ENCODE measurements at regions not wholly inside any gene's neighbourhood (a gene's known extent, or its start where the extent isn't known, plus 50 kb on each side); places are given as distances from the start of the nearest gene placed in this dataset.

GRCh38 chr6:140977403-140977802 lies 1155.3 kb upstream of the GJE1 start:
- Histone ChIP-seq H3K4me1 (replicated peaks; ENCODE audit: insufficient read depth) (no peaks in the 10 kb centered on the region), H3K79me2 (ENCODE audit: low read depth) (no peaks in the 10 kb centered on the region)
- CTCF ChIA-PET = no interaction called here

DNA sequence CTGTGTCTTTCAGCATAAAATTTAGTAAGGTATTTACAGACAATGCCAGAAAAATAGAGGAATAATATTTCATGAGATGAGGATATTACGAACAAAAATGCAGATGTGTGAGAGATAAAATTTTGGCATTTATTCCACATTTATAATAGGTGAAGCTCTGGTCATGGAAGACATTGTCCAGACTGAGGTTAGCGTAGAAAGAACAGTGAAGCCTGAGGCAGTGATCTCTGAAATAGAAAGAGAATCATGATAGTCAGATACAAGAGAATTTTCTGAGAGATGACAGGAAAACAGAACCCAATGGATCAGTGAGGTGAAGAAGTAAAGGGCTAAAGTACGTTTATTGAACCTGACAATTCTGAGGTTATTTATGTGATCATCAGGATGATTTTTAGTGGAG lies 1155.9 kb upstream of the GJE1 start:
- Histone ChIP-seq H3K4me3 (no peak overlapping the region), H3K9me3 (ENCODE audit: insufficient read depth, low read depth) (no peaks in the 10 kb centered on the region), H3K36me3 (ENCODE audit: low read depth) (no peaks in the 10 kb centered on the region), H2AFZ (no peak overlapping the region), H3K4me1 (replicated peaks; ENCODE audit: insufficient read depth) (no peaks in the 10 kb centered on the region), H3K4me2 (no peak overlapping the region), H3K9me2 (ENCODE audit: insufficient read depth) (no peaks in the 10 kb centered on the region), H3K27ac (no peak overlapping the region), H4K20me1 (ENCODE audit: insufficient read depth) (no peaks in the 10 kb centered on the region), H3F3A (ENCODE audit: insufficient read depth, low read depth) (no peaks in the 10 kb centered on the region), H3K27me3 (ENCODE audit: insufficient read depth, low read depth) (no peaks in the 10 kb centered on the region), H3K79me2 (ENCODE audit: low read depth) (no peaks in the 10 kb centered on the region)
- ChIA-PET POLR2A (ENCODE audit: unreplicated experiment) (no interaction called here), CTCF (no interaction called here)
- no peak for DNase-seq
- intact Hi-C loops (cut with micrococcal nuclease; ENCODE audit: unreplicated experiment) = no loop called here
- no TSS peak for BruUV-seq (replicated peaks)
- TF ChIP-seq, protein P1, sequence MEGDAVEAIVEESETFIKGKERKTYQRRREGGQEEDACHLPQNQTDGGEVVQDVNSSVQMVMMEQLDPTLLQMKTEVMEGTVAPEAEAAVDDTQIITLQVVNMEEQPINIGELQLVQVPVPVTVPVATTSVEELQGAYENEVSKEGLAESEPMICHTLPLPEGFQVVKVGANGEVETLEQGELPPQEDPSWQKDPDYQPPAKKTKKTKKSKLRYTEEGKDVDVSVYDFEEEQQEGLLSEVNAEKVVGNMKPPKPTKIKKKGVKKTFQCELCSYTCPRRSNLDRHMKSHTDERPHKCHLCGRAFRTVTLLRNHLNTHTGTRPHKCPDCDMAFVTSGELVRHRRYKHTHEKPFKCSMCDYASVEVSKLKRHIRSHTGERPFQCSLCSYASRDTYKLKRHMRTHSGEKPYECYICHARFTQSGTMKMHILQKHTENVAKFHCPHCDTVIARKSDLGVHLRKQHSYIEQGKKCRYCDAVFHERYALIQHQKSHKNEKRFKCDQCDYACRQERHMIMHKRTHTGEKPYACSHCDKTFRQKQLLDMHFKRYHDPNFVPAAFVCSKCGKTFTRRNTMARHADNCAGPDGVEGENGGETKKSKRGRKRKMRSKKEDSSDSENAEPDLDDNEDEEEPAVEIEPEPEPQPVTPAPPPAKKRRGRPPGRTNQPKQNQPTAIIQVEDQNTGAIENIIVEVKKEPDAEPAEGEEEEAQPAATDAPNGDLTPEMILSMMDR (conservative IDR thresholded peaks at IDR 0.05) = no peak
- no peak for TF ChIP-seq EZH2 (IDR thresholded peaks at IDR 0.05; ENCODE audit: low read depth)

More at GRCh38 chr6:140977403-140977802, 1155.3 kb upstream of the GJE1 start:
- intact Hi-C loops (cut with micrococcal nuclease; ENCODE audit: unreplicated experiment) = no loop called here
- no peak for DNase-seq
- TF ChIP-seq, protein P1 (conservative IDR thresholded peaks at IDR 0.05) = no peak
- TF ChIP-seq EZH2 (IDR thresholded peaks at IDR 0.05; ENCODE audit: low read depth) = no peak
- no peaks in the 10 kb centered on the region for H3K27me3 ChIP-seq (ENCODE audit: insufficient read depth, low read depth)
- no peak overlapping the region for H3K27ac ChIP-seq
- H3F3A ChIP-seq (ENCODE audit: insufficient read depth, low read depth) = no peaks in the 10 kb centered on the region
- H3K9me3 ChIP-seq (ENCODE audit: insufficient read depth, low read depth) = no peaks in the 10 kb centered on the region
- H3K9me2 ChIP-seq (ENCODE audit: insufficient read depth) = no peaks in the 10 kb centered on the region
- POLR2A ChIA-PET (ENCODE audit: unreplicated experiment) = no interaction called here
- H3K4me3 ChIP-seq = no peak overlapping the region
- no TSS peak for BruUV-seq (replicated peaks)
- H3K4me2 ChIP-seq = no peak overlapping the region
- no peaks in the 10 kb centered on the region for H4K20me1 ChIP-seq (ENCODE audit: insufficient read depth)
- H3K36me3 ChIP-seq (ENCODE audit: low read depth) = no peaks in the 10 kb centered on the region
- no peak overlapping the region for H2AFZ ChIP-seq

DNA sequence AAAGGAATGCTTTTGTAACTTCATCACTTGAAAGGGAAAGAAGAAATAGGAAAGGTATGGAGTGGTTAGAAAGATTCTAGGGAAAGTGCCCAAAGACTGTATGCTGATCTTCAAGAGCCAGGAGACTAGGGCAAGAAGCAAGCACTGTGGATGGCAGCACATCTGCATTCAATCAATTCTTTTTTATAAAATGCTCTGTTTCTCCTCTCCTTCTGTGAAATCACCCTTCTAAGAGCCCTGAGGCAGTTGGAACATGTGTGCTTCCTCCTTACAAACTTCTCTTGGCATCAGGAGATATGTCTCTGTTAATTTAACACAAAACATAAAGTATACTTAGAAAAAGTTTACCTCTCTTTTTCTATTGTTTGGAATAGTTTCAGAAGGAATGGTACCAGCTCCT lies 1162.2 kb upstream of the GJE1 start:
- H3K9me3 ChIP-seq (ENCODE audit: insufficient read depth, low read depth) = no peaks in the 10 kb centered on the region; the same call in 1 of the 2 replicates
- ChIA-PET POLR2A (ENCODE audit: unreplicated experiment) (no interaction called here), CTCF (no interaction called here)
- no peak for DNase-seq
- no peaks in the 10 kb centered on the region for H3F3A ChIP-seq (ENCODE audit: insufficient read depth, low read depth)
- TF ChIP-seq EZH2 (IDR thresholded peaks at IDR 0.05; ENCODE audit: low read depth) = no peak
- TF ChIP-seq, protein P1 (conservative IDR thresholded peaks at IDR 0.05) = no peak
- BruUV-seq (replicated peaks) = no TSS peak
- no peaks in the 10 kb centered on the region for H4K20me1 ChIP-seq (ENCODE audit: insufficient read depth)
- no peak overlapping the region for H3K4me2 ChIP-seq
- no peak overlapping the region for H2AFZ ChIP-seq
- no peaks in the 10 kb centered on the region for H3K79me2 ChIP-seq (ENCODE audit: low read depth)
- H3K36me3 ChIP-seq (ENCODE audit: low read depth) = no peaks in the 10 kb centered on the region
- no peak overlapping the region for H3K27ac ChIP-seq
- H3K27me3 ChIP-seq (ENCODE audit: insufficient read depth, low read depth) = no peaks in the 10 kb centered on the region
- no peaks in the 10 kb centered on the region for H3K9me2 ChIP-seq (ENCODE audit: insufficient read depth)
- intact Hi-C loops (cut with micrococcal nuclease; ENCODE audit: unreplicated experiment) = no loop called here
- no peaks in the 10 kb centered on the region for H3K4me1 ChIP-seq (replicated peaks; ENCODE audit: insufficient read depth)
- H3K4me3 ChIP-seq = no peak overlapping the region

All from PC-9 (cell line).